HG03175 (cell line): ENCODE measurements at regions not wholly inside any gene's neighbourhood (a gene's known extent, or its start where the extent isn't known, plus 50 kb on each side); places are given as distances from the start of the nearest gene placed in this dataset.
A peak's percentile ranks its signal among the peaks of the same experiment; 100 is the strongest.

ENCODE experiments used
- ATAC-seq: cut with Tn5 transposase; IDR thresholded peaks from one replicate; pipeline ENCODE4 v1.9.1; 2021; ENCODE audit warnings: mild to moderate bottlenecking, moderate library complexity; ENCODE audit not compliant: unreplicated experiment

GRCh38 chr7:86949779-86950260 lies 109.6 kb downstream of the ELAPOR2 start:
- no peak for ATAC-seq

- peak; percentile 97 for ATAC-seq
Measured at GRCh38 chr7:86949052-86949778, 110.2 kb downstream of the ELAPOR2 start.

- no peak for ATAC-seq
Measured at GRCh38 chr7:86947929-86948328, 111.5 kb downstream of the ELAPOR2 start.

- ATAC-seq = no peak
Measured at GRCh38 chr7:86943447-86943846, 116.0 kb downstream of the ELAPOR2 start.

GRCh38 chr7:86942995-86943394 lies 116.5 kb downstream of the ELAPOR2 start:
- ATAC-seq = no peak

GRCh38 chr7:86942081-86942480 lies 117.4 kb downstream of the ELAPOR2 start:
- ATAC-seq = no peak

- peak; percentile 86 for ATAC-seq
Measured at GRCh38 chr7:86939197-86939814, 120.1 kb downstream of the ELAPOR2 start.

- no peak for ATAC-seq
Measured at GRCh38 chr7:86937363-86937878, 122.0 kb downstream of the ELAPOR2 start.

GRCh38 chr7:86933295-86933845 lies 126.1 kb downstream of the ELAPOR2 start:
- ATAC-seq = no peak

GRCh38 chr7:86932038-86932512 lies 127.4 kb downstream of the ELAPOR2 start:
- ATAC-seq = no peak

- ATAC-seq = no peak
Measured at GRCh38 chr7:86931439-86931838, 128.0 kb downstream of the ELAPOR2 start.

GRCh38 chr7:86930554-86931307 lies 128.7 kb downstream of the ELAPOR2 start:
- ATAC-seq = no peak

- no peak for ATAC-seq
Measured at GRCh38 chr7:86929293-86930109, 130.0 kb downstream of the ELAPOR2 start.

- no peak for ATAC-seq
Measured at GRCh38 chr7:86928308-86928707, 131.1 kb downstream of the ELAPOR2 start.

- ATAC-seq = peak; percentile 66
Measured at GRCh38 chr7:86926732-86927131, 132.7 kb downstream of the ELAPOR2 start.

- no peak for ATAC-seq
Measured at GRCh38 chr7:86925221-86925620, 134.2 kb downstream of the ELAPOR2 start.

- ATAC-seq = no peak
Measured at GRCh38 chr7:86923527-86923926, 135.9 kb downstream of the ELAPOR2 start.

GRCh38 chr7:86920154-86920553 lies 139.3 kb downstream of the ELAPOR2 start:
- no peak for ATAC-seq

GRCh38 chr7:86918245-86918644 lies 141.2 kb downstream of the ELAPOR2 start:
- no peak for ATAC-seq

GRCh38 chr7:86916277-86916825 lies 143.1 kb downstream of the ELAPOR2 start:
- ATAC-seq = no peak
